K562 (cell line): ENCODE measurements at regions not wholly inside any gene's neighbourhood (a gene's known extent, or its start where the extent isn't known, plus 50 kb on each side); places are given as distances from the start of the nearest gene placed in this dataset.

Experiments used
- ETV5 ChIP-seq: sonication (generic); formaldehyde crosslinking; IDR thresholded peaks from 2 replicates; pipeline ENCODE4 v1.4.0; 2020; ENCODE audit warnings: low read depth, mild to moderate bottlenecking, missing genetic modification reagents
- HNRNPLL ChIP-seq: fragments of 200-400 bp; formaldehyde crosslinking; IDR thresholded peaks from 2 replicates; pipeline ENCODE4 v1.6.1; 2017; ENCODE audit warnings: low read length, low read depth, mild to moderate bottlenecking; ENCODE audit not compliant: poor library complexity, severe bottlenecking
- MTA1 ChIP-seq: fragments of 450-650 bp; IDR thresholded peaks from 2 replicates; pipeline ENCODE4 v1.6.1; 2017; ENCODE audit warnings: borderline replicate concordance
- NR4A1 ChIP-seq, 2 experiments: fragments of 250-450 bp in 1 of 2; fragments of 450-650 bp in 1 of 2; sonication (Bioruptor Pico) in 1 of 2; IDR thresholded peaks; 2 replicates each; pipeline versions ENCODE4 v1.4.0 to v1.6.1; 2016 to 2020; ENCODE audit warnings: mild to moderate bottlenecking in 2 of 2, missing compliant biosample characterization in 1 of 2, missing genetic modification characterization in 1 of 2, moderate library complexity in 1 of 2
- PPARD ChIP-seq: fragments of 250-450 bp; sonication (Bioruptor Pico); IDR thresholded peaks from 2 replicates; pipeline ENCODE4 v1.8.0; 2022; ENCODE audit warnings: inconsistent platforms, mild to moderate bottlenecking, moderate library complexity
- REST ChIP-seq, 2 experiments: fragments of 450-650 bp; formaldehyde crosslinking in 1 of 2; IDR thresholded peaks; 2 replicates each; pipeline versions ENCODE4 v1.4.0 to v1.6.1; 2014 to 2020; ENCODE audit warnings: mild to moderate bottlenecking in 2 of 2, borderline replicate concordance in 1 of 2, low read depth in 1 of 2
- SIN3A ChIP-seq, 2 experiments: fragments of 150-350 bp in 1 of 2; IDR thresholded peaks; 2 replicates each; pipeline ENCODE4 v1.6.1; 2011 to 2016; ENCODE audit warnings: borderline replicate concordance in 2 of 2, low read depth in 2 of 2, low read length in 2 of 2, mild to moderate bottlenecking in 2 of 2, moderate library complexity in 2 of 2; ENCODE audit not compliant: control insufficient read depth in 1 of 2
- TARDBP ChIP-seq: fragments of 450-650 bp; IDR thresholded peaks from 2 replicates; pipeline ENCODE4 v1.6.1; 2016
- THAP12 ChIP-seq: fragments of 250-450 bp; sonication (Bioruptor Pico); IDR thresholded peaks from 2 replicates; pipeline ENCODE4 v1.9.0; 2021; ENCODE audit warnings: mild to moderate bottlenecking, inconsistent platforms
- ZFP36 ChIP-seq: fragments of 150-350 bp; IDR thresholded peaks from 2 replicates; pipeline ENCODE4 v1.6.1; 2018; ENCODE audit warnings: low read length, low read depth; ENCODE audit not compliant: partially characterized antibody
- ZNF3 ChIP-seq: fragments of 250-450 bp; sonication (Bioruptor Pico); IDR thresholded peaks from 2 replicates; pipeline ENCODE4 v1.5.0; 2021; ENCODE audit warnings: mild to moderate bottlenecking, moderate library complexity
- ZNF589 ChIP-seq: fragments of 200-800 bp; sonication (Bioruptor generic); IDR thresholded peaks from 2 replicates; pipeline ENCODE4 v1.6.1; 2016; ENCODE audit warnings: low read depth, missing genetic modification characterization, missing compliant biosample characterization

- no peak for TF ChIP-seq MTA1
- TF ChIP-seq THAP12 (CRISPR knock-in tag), result no peak
- no peak for TF ChIP-seq ZNF3 (CRISPR knock-in tag)
- TF ChIP-seq ETV5, result no peak
- no peak for TF ChIP-seq PPARD
- TF ChIP-seq SIN3A (IDR thresholded peaks at IDR 0.05; ENCODE audit: borderline replicate concordance in 2 of 2, control insufficient read depth in 1 of 2, low read depth in 2 of 2, low read length in 2 of 2), result no peak
- no peak for TF ChIP-seq HNRNPLL
- TF ChIP-seq ZNF589 (CRISPR knock-in tag), result no peak
- no peak for TF ChIP-seq TARDBP
- no peak for TF ChIP-seq NR4A1 (CRISPR knock-in tag; IDR thresholded peaks at IDR 0.05)
- TF ChIP-seq NR4A1 (tag; IDR thresholded peaks at IDR 0.05), result no peak
- no peak for TF ChIP-seq REST (IDR thresholded peaks at IDR 0.05; ENCODE audit: borderline replicate concordance)
- no peak for TF ChIP-seq REST (CRISPR knock-in tag; IDR thresholded peaks at IDR 0.05; ENCODE audit: low read depth)
- TF ChIP-seq ZFP36, result no peak
Measured at GRCh38 chr15:31510057-31510456, 183.4 kb downstream of the KLF13 start.
